ENCODE measurements at regions not wholly inside any gene's neighbourhood (a gene's known extent, or its start where the extent isn't known, plus 50 kb on each side); places are given as distances from the start of the nearest gene placed in this dataset.

- TF ChIP-seq CTCF (IDR thresholded peaks at IDR 0.05), result no peak
- no peak for TF ChIP-seq POLR2A (IDR thresholded peaks at IDR 0.05)
Observed at GRCh38 chr6:71476371-71476770, 187.8 kb downstream of the OGFRL1 start.

All from uterus (tissue), 2 donors.